ENCODE measurements at regions not wholly inside any gene's neighbourhood (a gene's known extent, or its start where the extent isn't known, plus 50 kb on each side); places are given as distances from the start of the nearest gene placed in this dataset.

DNA sequence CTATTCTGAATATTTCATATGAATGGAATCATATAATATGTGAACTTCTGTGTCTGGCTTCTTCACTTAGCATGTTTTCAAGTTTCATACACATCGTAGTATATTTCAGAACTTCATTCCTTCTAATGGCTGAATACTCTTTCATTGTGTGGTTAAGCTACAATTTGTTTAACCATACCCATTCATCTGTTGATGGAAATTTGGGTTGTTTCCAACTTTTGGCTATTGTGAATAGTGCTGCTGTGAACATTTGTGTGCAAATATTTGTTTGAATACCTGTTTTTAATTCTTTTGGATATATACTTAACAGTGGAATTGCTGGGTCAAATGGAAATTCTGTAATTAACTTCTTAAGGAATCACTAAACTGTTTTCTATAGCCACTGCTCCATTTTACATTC is 86.0 kb upstream of the MDFIC start:
- Mint-ChIP-seq H3K27me3 (ENCODE audit: low read depth) (no peaks in the 10 kb centered on the region), H3K36me3 (ENCODE audit: low read depth) (no peaks in the 10 kb centered on the region), H3K9me3 (peaks cover 5% of the 10 kb centered on the region), H3K4me3 (no peak overlapping the region), H3K27ac (ENCODE audit: unreplicated experiment) (no peak overlapping the region), H3K4me1 (no peaks in the 10 kb centered on the region)
- no peak for DNase-seq (ENCODE audit: low read depth, low spot score)
- no peak for TF ChIP-seq CTCF (conservative IDR thresholded peaks at IDR 0.05)

GRCh38 chr7:114842551-114843065 is 79.3 kb upstream of the MDFIC start:
- DNase-seq (ENCODE audit: low read depth, low spot score), result no peak
- TF ChIP-seq CTCF (conservative IDR thresholded peaks at IDR 0.05), result no peak
- Mint-ChIP-seq H3K9me3 (no peaks in the 10 kb centered on the region), H3K4me3 (no peak overlapping the region), H3K27me3 (ENCODE audit: low read depth) (no peaks in the 10 kb centered on the region), H3K4me1 (no peaks in the 10 kb centered on the region), H3K36me3 (ENCODE audit: low read depth) (no peaks in the 10 kb centered on the region), H3K27ac (ENCODE audit: unreplicated experiment) (no peak overlapping the region)

DNA sequence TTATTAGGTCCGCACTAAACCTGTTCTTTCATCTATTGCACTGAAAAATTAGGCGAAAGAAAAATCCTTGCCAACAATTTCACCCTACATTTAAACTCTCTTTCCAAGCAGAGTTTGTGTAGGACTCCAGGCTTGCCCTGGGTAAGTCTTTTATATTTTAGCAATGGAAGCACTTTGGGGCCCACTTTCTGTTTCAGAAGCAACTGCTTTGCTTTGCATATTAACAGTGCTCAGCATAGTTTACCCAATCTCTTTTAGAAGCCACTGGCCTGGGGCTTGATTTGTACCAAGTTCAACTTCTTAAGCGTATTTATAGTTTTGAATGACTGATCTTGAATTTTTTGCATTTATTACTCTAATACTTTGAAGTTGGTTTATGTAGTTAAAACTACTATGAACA is 78.8 kb upstream of the MDFIC start:
- H3K9me3 Mint-ChIP-seq, result no peaks in the 10 kb centered on the region
- no peak overlapping the region for H3K27ac Mint-ChIP-seq (ENCODE audit: unreplicated experiment)

DNA sequence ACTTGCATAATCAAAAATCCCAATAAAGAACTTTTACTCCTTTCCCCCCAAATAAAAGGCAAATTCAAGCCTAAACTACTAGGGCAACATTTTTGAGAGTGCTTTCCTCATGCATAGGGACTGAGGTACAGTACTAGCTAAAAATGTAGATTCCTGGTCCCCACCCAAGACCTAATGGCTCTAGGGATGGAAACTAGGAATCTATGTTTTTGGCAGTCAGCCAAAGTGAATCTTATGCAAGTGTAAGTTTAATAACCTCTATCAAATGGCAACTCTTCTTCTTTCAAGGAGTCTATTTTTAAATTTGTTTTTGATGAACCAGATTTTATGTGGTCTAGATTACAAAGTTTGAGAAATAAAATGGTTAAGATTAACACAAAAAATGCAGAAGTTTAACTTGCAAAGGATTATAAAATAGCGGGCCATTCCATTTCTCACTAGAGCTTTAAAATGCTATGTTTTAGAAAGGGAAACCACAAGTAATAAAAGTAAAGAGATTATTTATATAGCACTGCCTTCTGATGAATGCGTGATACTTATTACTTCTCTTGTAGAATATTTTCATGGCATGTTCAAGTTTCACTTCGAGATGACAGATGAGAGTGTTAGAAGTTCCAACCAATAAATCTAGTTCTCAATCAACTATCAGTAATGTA is 70.4 kb upstream of the MDFIC start:
- no peaks in the 10 kb centered on the region for H3K27me3 Mint-ChIP-seq (ENCODE audit: low read depth)
- H3K36me3 Mint-ChIP-seq (ENCODE audit: low read depth), result no peaks in the 10 kb centered on the region

More for the DNA sequence above, 78.8 kb upstream of the MDFIC start:
- TF ChIP-seq CTCF (conservative IDR thresholded peaks at IDR 0.05), result no peak
- Mint-ChIP-seq H3K4me1 (no peaks in the 10 kb centered on the region), H3K36me3 (ENCODE audit: low read depth) (no peaks in the 10 kb centered on the region), H3K27me3 (ENCODE audit: low read depth) (no peaks in the 10 kb centered on the region), H3K4me3 (no peak overlapping the region)
- DNase-seq (ENCODE audit: low read depth, low spot score), result no peak

DNA sequence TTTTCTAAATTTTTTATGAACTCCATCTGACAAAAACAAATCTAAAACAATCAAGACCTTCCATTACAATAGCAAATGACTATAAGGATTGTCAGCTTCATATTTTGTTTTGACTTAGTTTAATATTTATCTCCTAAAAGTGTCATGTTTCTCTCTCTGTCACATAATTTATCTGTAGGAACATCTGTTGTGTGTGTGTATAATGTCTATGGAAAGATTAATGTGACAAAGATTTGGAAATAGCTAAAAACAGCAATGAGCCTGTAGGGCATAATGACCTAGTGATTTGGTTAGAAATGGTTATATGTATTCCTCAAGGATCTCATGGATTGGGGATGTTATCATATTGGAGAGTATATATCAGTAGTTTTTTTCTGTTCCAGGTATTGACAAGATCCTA is 69.6 kb upstream of the MDFIC start:
- DNase-seq (ENCODE audit: low read depth, low spot score), result no peak
- TF ChIP-seq CTCF (conservative IDR thresholded peaks at IDR 0.05), result no peak
- H3K9me3 Mint-ChIP-seq, result no peaks in the 10 kb centered on the region
- no peaks in the 10 kb centered on the region for H3K27me3 Mint-ChIP-seq (ENCODE audit: low read depth)
- H3K4me3 Mint-ChIP-seq, result no peak overlapping the region
- H3K27ac Mint-ChIP-seq (ENCODE audit: unreplicated experiment), result no peak overlapping the region
- H3K36me3 Mint-ChIP-seq (ENCODE audit: low read depth), result no peaks in the 10 kb centered on the region
- H3K4me1 Mint-ChIP-seq, result peaks cover 5% of the 10 kb centered on the region

More for the DNA sequence above, 70.4 kb upstream of the MDFIC start:
- no peak for DNase-seq (ENCODE audit: low read depth, low spot score)
- no peak overlapping the region for H3K4me3 Mint-ChIP-seq
- no peak for TF ChIP-seq CTCF (conservative IDR thresholded peaks at IDR 0.05)
- H3K4me1 Mint-ChIP-seq, result peaks cover 3% of the 10 kb centered on the region
- no peaks in the 10 kb centered on the region for H3K9me3 Mint-ChIP-seq
- H3K27ac Mint-ChIP-seq (ENCODE audit: unreplicated experiment), result no peak overlapping the region

All from neural crest cell (in vitro differentiated cells).